ENCODE measurements at regions not wholly inside any gene's neighbourhood (a gene's known extent, or its start where the extent isn't known, plus 50 kb on each side); places are given as distances from the start of the nearest gene placed in this dataset.

DNA sequence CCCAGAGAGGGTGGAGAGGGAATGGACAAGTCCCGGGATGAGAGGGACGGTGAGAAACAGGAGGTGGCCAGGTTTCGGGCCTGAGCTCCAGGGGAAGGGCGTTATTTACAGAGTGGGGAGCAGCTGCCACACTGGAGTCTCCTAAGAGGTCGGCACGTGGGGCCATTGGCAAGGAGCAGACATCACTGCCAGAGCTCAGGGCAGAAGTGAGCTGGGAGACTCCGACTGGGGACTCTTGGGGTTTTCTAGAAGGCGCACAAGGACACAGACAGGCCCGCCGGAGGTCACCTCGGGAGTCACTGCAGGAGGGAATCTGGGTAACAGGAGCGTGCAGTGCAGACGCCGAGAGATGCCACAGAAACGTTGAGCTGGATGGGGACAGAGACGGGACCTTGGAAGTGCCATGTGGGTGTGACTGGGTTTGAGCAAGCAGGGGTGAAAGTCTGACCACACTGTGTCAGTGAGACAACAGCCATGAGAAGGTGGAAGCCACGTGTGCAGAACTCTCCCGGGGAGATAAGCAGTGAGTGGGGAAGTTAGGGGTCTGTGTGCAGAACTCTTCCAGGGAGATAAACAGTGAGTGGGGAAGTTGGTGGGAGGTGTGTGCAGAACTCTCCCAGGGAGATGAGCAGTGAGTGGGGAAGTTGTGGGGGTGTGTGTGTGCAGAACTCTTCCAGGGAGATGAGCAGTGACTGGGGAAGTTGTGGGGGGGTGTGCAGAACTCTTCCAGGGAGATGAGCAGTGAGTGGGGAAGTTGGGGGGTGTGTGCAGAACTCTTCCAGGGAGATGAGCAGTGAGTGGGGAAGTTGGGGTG, 187.5 kb downstream of the SHANK2 start:
- TF ChIP-seq, protein P1, sequence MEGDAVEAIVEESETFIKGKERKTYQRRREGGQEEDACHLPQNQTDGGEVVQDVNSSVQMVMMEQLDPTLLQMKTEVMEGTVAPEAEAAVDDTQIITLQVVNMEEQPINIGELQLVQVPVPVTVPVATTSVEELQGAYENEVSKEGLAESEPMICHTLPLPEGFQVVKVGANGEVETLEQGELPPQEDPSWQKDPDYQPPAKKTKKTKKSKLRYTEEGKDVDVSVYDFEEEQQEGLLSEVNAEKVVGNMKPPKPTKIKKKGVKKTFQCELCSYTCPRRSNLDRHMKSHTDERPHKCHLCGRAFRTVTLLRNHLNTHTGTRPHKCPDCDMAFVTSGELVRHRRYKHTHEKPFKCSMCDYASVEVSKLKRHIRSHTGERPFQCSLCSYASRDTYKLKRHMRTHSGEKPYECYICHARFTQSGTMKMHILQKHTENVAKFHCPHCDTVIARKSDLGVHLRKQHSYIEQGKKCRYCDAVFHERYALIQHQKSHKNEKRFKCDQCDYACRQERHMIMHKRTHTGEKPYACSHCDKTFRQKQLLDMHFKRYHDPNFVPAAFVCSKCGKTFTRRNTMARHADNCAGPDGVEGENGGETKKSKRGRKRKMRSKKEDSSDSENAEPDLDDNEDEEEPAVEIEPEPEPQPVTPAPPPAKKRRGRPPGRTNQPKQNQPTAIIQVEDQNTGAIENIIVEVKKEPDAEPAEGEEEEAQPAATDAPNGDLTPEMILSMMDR (IDR thresholded peaks at IDR 0.05) = no peak
- no peak for TF ChIP-seq POLR2A (IDR thresholded peaks at IDR 0.05; ENCODE audit: low read length)
- TF ChIP-seq, protein P2, sequence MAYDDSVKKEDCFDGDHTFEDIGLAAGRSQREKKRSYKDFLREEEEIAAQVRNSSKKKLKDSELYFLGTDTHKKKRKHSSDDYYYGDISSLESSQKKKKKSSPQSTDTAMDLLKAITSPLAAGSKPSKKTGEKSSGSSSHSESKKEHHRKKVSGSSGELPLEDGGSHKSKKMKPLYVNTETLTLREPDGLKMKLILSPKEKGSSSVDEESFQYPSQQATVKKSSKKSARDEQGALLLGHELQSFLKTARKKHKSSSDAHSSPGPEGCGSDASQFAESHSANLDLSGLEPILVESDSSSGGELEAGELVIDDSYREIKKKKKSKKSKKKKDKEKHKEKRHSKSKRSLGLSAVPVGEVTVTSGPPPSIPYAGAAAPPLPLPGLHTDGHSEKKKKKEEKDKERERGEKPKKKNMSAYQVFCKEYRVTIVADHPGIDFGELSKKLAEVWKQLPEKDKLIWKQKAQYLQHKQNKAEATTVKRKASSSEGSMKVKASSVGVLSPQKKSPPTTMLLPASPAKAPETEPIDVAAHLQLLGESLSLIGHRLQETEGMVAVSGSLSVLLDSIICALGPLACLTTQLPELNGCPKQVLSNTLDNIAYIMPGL (CRISPR knock-in tag; IDR thresholded peaks at IDR 0.05; ENCODE audit: borderline replicate concordance) = no peak
- no peak for TF ChIP-seq CBX8 (IDR thresholded peaks at IDR 0.05)
- TF ChIP-seq EP300 (IDR thresholded peaks at IDR 0.05) = no peak
- no peak for TF ChIP-seq MYC (IDR thresholded peaks at IDR 0.05; ENCODE audit: borderline replicate concordance, low read length)
- no peak for TF ChIP-seq CEBPB (IDR thresholded peaks at IDR 0.05)
- TF ChIP-seq RFX5 (IDR thresholded peaks at IDR 0.05) = no peak
- TF ChIP-seq, protein P3, sequence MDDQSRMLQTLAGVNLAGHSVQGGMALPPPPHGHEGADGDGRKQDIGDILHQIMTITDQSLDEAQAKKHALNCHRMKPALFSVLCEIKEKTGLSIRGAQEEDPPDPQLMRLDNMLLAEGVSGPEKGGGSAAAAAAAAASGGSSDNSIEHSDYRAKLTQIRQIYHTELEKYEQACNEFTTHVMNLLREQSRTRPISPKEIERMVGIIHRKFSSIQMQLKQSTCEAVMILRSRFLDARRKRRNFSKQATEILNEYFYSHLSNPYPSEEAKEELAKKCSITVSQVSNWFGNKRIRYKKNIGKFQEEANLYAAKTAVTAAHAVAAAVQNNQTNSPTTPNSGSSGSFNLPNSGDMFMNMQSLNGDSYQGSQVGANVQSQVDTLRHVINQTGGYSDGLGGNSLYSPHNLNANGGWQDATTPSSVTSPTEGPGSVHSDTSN (IDR thresholded peaks at IDR 0.05) = no peak

Measured in A549 (cell line).